ENCODE measurements at regions not wholly inside any gene's neighbourhood (a gene's known extent, or its start where the extent isn't known, plus 50 kb on each side); places are given as distances from the start of the nearest gene placed in this dataset.

- Histone ChIP-seq H3K36me3 (replicated peaks; ENCODE audit: insufficient read depth, low read length) (no peaks in the 10 kb centered on the region), H3K9ac (ENCODE audit: low read length) (no peak overlapping the region)
- no peak for DNase-seq
Measured at GRCh38 chr5:14937254-14937653, 65.7 kb upstream of the ANKH start.

GRCh38 chr5:14936588-14936987, 65.0 kb upstream of the ANKH start:
- no peaks in the 10 kb centered on the region for H3K27me3 ChIP-seq (replicated peaks; ENCODE audit: insufficient read depth, low read length)
- no peak overlapping the region for H2AFZ ChIP-seq (ENCODE audit: low read length)
- H3K9ac ChIP-seq (ENCODE audit: low read length) = no peak overlapping the region
- H3K9me2 ChIP-seq (replicated peaks; ENCODE audit: insufficient read depth, low read length) = no peaks in the 10 kb centered on the region
- no peaks in the 10 kb centered on the region for H3K9me3 ChIP-seq (replicated peaks; ENCODE audit: insufficient read depth, low read length)
- no peak overlapping the region for H3K4me2 ChIP-seq (ENCODE audit: low read depth, low read length)
- 0 out of 2 replicates have a peak, but pooled peaks cover 3% of the 10 kb centered on the region for H3K4me1 ChIP-seq (ENCODE audit: low read length)
- no peaks in the 10 kb centered on the region for H3F3A ChIP-seq (ENCODE audit: insufficient read depth, low read length)
- H3K36me3 ChIP-seq (replicated peaks; ENCODE audit: insufficient read depth, low read length) = no peaks in the 10 kb centered on the region
- DNase-seq = no peak
- no peaks in the 10 kb centered on the region for H3K79me2 ChIP-seq (ENCODE audit: low read length)
- no peak for TF ChIP-seq EZH2phosphoT487 (IDR thresholded peaks at IDR 0.05; ENCODE audit: low read length)
- TF ChIP-seq CTCF (IDR thresholded peaks at IDR 0.05; ENCODE audit: low read length) = no peak
- no peak for TF ChIP-seq EZH2 (optimal IDR thresholded peaks at IDR 0.05; ENCODE audit: low read depth, low read length)
- H3K27ac ChIP-seq (ENCODE audit: low read length) = no peak overlapping the region
- no peak overlapping the region for H3K4me3 ChIP-seq (ENCODE audit: low read length)
- H4K20me1 ChIP-seq (ENCODE audit: insufficient read depth, low read length) = no peaks in the 10 kb centered on the region

More at GRCh38 chr5:14937254-14937653, 65.7 kb upstream of the ANKH start:
- H3K4me1 ChIP-seq (ENCODE audit: low read length) = 0 out of 2 replicates have a peak, but pooled peaks cover 3% of the 10 kb centered on the region
- TF ChIP-seq EZH2 (optimal IDR thresholded peaks at IDR 0.05; ENCODE audit: low read depth, low read length) (no peak), EZH2phosphoT487 (IDR thresholded peaks at IDR 0.05; ENCODE audit: low read length) (no peak), CTCF (IDR thresholded peaks at IDR 0.05; ENCODE audit: low read length) (no peak)
- no peaks in the 10 kb centered on the region for H3K9me3 ChIP-seq (replicated peaks; ENCODE audit: insufficient read depth, low read length)
- no peak overlapping the region for H3K27ac ChIP-seq (ENCODE audit: low read length)
- no peaks in the 10 kb centered on the region for H4K20me1 ChIP-seq (ENCODE audit: insufficient read depth, low read length)
- H3K4me3 ChIP-seq (ENCODE audit: low read length) = no peak overlapping the region
- no peak overlapping the region for H3K4me2 ChIP-seq (ENCODE audit: low read depth, low read length)
- no peaks in the 10 kb centered on the region for H3K79me2 ChIP-seq (ENCODE audit: low read length)
- no peaks in the 10 kb centered on the region for H3F3A ChIP-seq (ENCODE audit: insufficient read depth, low read length)
- H2AFZ ChIP-seq (ENCODE audit: low read length) = no peak overlapping the region
- no peaks in the 10 kb centered on the region for H3K27me3 ChIP-seq (replicated peaks; ENCODE audit: insufficient read depth, low read length)
- no peaks in the 10 kb centered on the region for H3K9me2 ChIP-seq (replicated peaks; ENCODE audit: insufficient read depth, low read length)

GRCh38 chr5:14935341-14935740, 63.8 kb upstream of the ANKH start:
- Histone ChIP-seq H3K79me2 (ENCODE audit: low read length) (no peaks in the 10 kb centered on the region), H3K27me3 (replicated peaks; ENCODE audit: insufficient read depth, low read length) (no peaks in the 10 kb centered on the region), H2AFZ (ENCODE audit: low read length) (no peak overlapping the region), H4K20me1 (ENCODE audit: insufficient read depth, low read length) (no peaks in the 10 kb centered on the region), H3K4me3 (ENCODE audit: low read length) (no peak overlapping the region), H3K9me2 (replicated peaks; ENCODE audit: insufficient read depth, low read length) (no peaks in the 10 kb centered on the region), H3K4me1 (ENCODE audit: low read length) (0 out of 2 replicates have a peak, but pooled peaks cover 3% of the 10 kb centered on the region), H3K36me3 (replicated peaks; ENCODE audit: insufficient read depth, low read length) (no peaks in the 10 kb centered on the region), H3F3A (ENCODE audit: insufficient read depth, low read length) (no peaks in the 10 kb centered on the region), H3K9ac (ENCODE audit: low read length) (no peak overlapping the region), H3K27ac (ENCODE audit: low read length) (no peak overlapping the region), H3K4me2 (ENCODE audit: low read depth, low read length) (no peak overlapping the region), H3K9me3 (replicated peaks; ENCODE audit: insufficient read depth, low read length) (no peaks in the 10 kb centered on the region)
- TF ChIP-seq EZH2phosphoT487 (IDR thresholded peaks at IDR 0.05; ENCODE audit: low read length) (no peak), EZH2 (optimal IDR thresholded peaks at IDR 0.05; ENCODE audit: low read depth, low read length) (no peak), CTCF (IDR thresholded peaks at IDR 0.05; ENCODE audit: low read length) (no peak)
- DNase-seq = no peak

Measured in MM.1S (cell line).